GM12892 (cell line): ENCODE measurements at regions not wholly inside any gene's neighbourhood (a gene's known extent, or its start where the extent isn't known, plus 50 kb on each side); places are given as distances from the start of the nearest gene placed in this dataset.

ENCODE experiments used
- POLR2A ChIP-seq: IDR thresholded peaks from 2 replicates; pipeline ENCODE4 v1.6.1; 2011; ENCODE audit warnings: low read depth, low read length, control low read depth
- POLR2AphosphoS5 ChIP-seq: IDR thresholded peaks from 2 replicates; pipeline ENCODE4 v1.6.1; 2011; ENCODE audit warnings: low read depth, low read length, control low read depth

DNA sequence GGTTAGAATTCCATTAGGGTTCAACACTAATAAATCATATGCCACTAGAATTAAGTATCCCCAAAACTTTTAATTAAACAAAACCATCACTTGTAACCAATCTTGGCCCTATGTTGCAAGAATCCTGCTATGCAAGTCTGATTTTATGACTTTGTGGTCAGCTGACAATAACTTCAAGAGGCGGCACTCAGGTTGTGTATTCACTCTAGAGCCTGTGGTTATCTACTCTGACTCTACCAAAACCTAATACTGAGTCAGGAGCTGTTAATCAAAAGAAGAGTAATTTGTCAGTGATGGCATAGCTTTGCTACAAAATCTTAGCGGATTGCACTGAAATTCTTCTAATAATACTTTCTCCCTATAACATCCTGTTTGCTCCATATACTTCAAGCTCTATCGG is 253.7 kb downstream of the AASDHPPT start:
- TF ChIP-seq POLR2AphosphoS5 = no peak
- TF ChIP-seq POLR2A = no peak
